Uterus (tissue), 2 donors: ENCODE measurements at regions not wholly inside any gene's neighbourhood (a gene's known extent, or its start where the extent isn't known, plus 50 kb on each side); places are given as distances from the start of the nearest gene placed in this dataset.

ENCODE experiments used
- POLR2A ChIP-seq, 2 donors: fragments of 450-650 bp; IDR thresholded peaks; one replicate each; pipeline ENCODE4 v1.6.1; 2016; ENCODE audit warnings: antibody characterized with exemption in 2 of 2, mild to moderate bottlenecking in 1 of 2, moderate library complexity in 1 of 2
- TF ChIP-seq, protein P1 (sequence below), 4 experiments: fragments of 200-600 bp in 2 of 4; fragments of 450-650 bp in 2 of 4; sonication (generic) in 2 of 4; IDR thresholded peaks; one replicate each; pipeline ENCODE4 v1.5.1; 2016 to 2019; ENCODE audit warnings: antibody characterized with exemption in 4 of 4, mild to moderate bottlenecking in 2 of 4, moderate library complexity in 1 of 4

DNA sequence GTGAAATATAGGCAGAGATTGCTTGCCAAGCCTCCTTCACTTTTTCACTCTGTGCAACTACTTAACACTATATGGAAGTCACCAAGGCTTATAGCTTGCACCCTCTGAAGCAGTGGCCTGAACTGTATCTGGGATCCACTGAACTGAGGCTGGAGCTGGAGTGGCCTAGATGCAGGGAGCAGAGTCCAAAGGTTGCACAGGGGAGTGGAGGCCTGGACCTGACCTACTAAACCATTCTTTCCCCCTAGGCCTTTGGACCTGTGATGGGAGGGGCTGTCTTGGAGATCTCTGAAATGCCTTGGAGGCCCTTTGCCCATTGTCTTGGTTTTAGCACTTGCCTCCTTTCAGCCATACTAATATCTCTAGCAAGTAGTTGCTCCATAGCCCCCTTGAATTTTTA is 57.5 kb downstream of the P2RY1 start:
- TF ChIP-seq, protein P1, sequence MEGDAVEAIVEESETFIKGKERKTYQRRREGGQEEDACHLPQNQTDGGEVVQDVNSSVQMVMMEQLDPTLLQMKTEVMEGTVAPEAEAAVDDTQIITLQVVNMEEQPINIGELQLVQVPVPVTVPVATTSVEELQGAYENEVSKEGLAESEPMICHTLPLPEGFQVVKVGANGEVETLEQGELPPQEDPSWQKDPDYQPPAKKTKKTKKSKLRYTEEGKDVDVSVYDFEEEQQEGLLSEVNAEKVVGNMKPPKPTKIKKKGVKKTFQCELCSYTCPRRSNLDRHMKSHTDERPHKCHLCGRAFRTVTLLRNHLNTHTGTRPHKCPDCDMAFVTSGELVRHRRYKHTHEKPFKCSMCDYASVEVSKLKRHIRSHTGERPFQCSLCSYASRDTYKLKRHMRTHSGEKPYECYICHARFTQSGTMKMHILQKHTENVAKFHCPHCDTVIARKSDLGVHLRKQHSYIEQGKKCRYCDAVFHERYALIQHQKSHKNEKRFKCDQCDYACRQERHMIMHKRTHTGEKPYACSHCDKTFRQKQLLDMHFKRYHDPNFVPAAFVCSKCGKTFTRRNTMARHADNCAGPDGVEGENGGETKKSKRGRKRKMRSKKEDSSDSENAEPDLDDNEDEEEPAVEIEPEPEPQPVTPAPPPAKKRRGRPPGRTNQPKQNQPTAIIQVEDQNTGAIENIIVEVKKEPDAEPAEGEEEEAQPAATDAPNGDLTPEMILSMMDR (IDR thresholded peaks at IDR 0.05), result no peak
- TF ChIP-seq POLR2A (IDR thresholded peaks at IDR 0.05), result no peak
